Ishikawa (cell line): ENCODE measurements at regions not wholly inside any gene's neighbourhood (a gene's known extent, or its start where the extent isn't known, plus 50 kb on each side); places are given as distances from the start of the nearest gene placed in this dataset.

ENCODE experiments used
- CEBPB ChIP-seq: IDR thresholded peaks from 2 replicates; pipeline ENCODE4 v1.6.1; 2012
- CREB1 ChIP-seq: IDR thresholded peaks from 2 replicates; pipeline ENCODE4 v1.6.1; 2012; ENCODE audit warnings: low read depth
- EGR1 ChIP-seq: IDR thresholded peaks from 2 replicates; pipeline ENCODE4 v1.6.1; 2012
- EP300 ChIP-seq: IDR thresholded peaks from 2 replicates; pipeline ENCODE4 v1.6.1; 2012; ENCODE audit warnings: borderline replicate concordance
- FOXM1 ChIP-seq: IDR thresholded peaks from 2 replicates; pipeline ENCODE4 v1.6.1; 2012; ENCODE audit warnings: low read depth, borderline replicate concordance
- MAX ChIP-seq: IDR thresholded peaks from 2 replicates; pipeline ENCODE4 v1.6.1; 2012
- NFIC ChIP-seq: IDR thresholded peaks from 2 replicates; pipeline ENCODE4 v1.6.1; 2012
- RAD21 ChIP-seq: IDR thresholded peaks from 2 replicates; pipeline ENCODE4 v1.6.1; 2012; ENCODE audit warnings: low read depth
- TAF1 ChIP-seq: IDR thresholded peaks from 2 replicates; pipeline ENCODE4 v1.6.1; 2012; ENCODE audit warnings: low read depth, mild to moderate bottlenecking
- TCF12 ChIP-seq: IDR thresholded peaks from 2 replicates; pipeline ENCODE4 v1.6.1; 2012; ENCODE audit warnings: low read depth
- TEAD4 ChIP-seq: IDR thresholded peaks from 2 replicates; pipeline ENCODE4 v1.6.1; 2012
- USF1 ChIP-seq: IDR thresholded peaks from 2 replicates; pipeline ENCODE4 v1.6.1; 2012
- YY1 ChIP-seq: IDR thresholded peaks from 2 replicates; pipeline ENCODE4 v1.6.1; 2012; ENCODE audit warnings: low read depth
- ZBTB7A ChIP-seq: IDR thresholded peaks from 2 replicates; pipeline ENCODE4 v1.6.1; 2012; ENCODE audit warnings: low read depth
- TF ChIP-seq, protein P1 (sequence below): IDR thresholded peaks from 2 replicates; pipeline ENCODE4 v1.6.1; 2012; ENCODE audit warnings: low read depth, mild to moderate bottlenecking

GRCh38 chr18:22093731-22094357 is 75.5 kb upstream of the GATA6 start:
- TF ChIP-seq CREB1 (no peak), ZBTB7A (no peak), TCF12 (no peak), RAD21 (no peak), MAX (no peak), EP300 (no peak), FOXM1 (no peak), TEAD4 (no peak), TAF1 (no peak), USF1 (no peak), YY1 (no peak), EGR1 (no peak), NFIC (no peak), CEBPB (no peak)
- TF ChIP-seq, protein P1, sequence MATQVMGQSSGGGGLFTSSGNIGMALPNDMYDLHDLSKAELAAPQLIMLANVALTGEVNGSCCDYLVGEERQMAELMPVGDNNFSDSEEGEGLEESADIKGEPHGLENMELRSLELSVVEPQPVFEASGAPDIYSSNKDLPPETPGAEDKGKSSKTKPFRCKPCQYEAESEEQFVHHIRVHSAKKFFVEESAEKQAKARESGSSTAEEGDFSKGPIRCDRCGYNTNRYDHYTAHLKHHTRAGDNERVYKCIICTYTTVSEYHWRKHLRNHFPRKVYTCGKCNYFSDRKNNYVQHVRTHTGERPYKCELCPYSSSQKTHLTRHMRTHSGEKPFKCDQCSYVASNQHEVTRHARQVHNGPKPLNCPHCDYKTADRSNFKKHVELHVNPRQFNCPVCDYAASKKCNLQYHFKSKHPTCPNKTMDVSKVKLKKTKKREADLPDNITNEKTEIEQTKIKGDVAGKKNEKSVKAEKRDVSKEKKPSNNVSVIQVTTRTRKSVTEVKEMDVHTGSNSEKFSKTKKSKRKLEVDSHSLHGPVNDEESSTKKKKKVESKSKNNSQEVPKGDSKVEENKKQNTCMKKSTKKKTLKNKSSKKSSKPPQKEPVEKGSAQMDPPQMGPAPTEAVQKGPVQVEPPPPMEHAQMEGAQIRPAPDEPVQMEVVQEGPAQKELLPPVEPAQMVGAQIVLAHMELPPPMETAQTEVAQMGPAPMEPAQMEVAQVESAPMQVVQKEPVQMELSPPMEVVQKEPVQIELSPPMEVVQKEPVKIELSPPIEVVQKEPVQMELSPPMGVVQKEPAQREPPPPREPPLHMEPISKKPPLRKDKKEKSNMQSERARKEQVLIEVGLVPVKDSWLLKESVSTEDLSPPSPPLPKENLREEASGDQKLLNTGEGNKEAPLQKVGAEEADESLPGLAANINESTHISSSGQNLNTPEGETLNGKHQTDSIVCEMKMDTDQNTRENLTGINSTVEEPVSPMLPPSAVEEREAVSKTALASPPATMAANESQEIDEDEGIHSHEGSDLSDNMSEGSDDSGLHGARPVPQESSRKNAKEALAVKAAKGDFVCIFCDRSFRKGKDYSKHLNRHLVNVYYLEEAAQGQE: no peak

DNA sequence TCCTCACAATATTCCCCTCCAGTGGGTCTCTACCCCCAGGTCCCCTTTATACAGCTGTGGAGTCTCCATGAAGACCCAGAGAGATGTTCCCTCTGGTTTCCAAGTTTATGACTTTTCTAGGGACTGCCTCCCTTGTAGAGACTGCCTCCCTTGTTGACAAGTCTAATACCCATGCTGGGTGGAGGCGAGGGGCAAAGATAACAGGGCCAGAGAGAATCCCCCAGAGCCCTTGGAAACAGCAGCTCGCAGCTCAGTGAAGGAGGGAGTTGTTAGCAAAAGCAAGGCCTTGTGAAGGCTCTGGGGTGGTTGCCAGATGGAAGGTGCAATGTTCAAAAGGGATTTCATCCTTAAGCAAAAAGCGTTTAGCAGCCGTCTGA is 75.0 kb upstream of the GATA6 start:
- TF ChIP-seq CEBPB (no peak), USF1 (no peak), TEAD4 (no peak)

- TF ChIP-seq TEAD4 (no peak), YY1 (no peak), RAD21 (no peak), EP300 (no peak), TAF1 (no peak), ZBTB7A (no peak)
- TF ChIP-seq, protein P1: no peak
Observed at GRCh38 chr18:22098563-22098989, 70.8 kb upstream of the GATA6 start.

DNA sequence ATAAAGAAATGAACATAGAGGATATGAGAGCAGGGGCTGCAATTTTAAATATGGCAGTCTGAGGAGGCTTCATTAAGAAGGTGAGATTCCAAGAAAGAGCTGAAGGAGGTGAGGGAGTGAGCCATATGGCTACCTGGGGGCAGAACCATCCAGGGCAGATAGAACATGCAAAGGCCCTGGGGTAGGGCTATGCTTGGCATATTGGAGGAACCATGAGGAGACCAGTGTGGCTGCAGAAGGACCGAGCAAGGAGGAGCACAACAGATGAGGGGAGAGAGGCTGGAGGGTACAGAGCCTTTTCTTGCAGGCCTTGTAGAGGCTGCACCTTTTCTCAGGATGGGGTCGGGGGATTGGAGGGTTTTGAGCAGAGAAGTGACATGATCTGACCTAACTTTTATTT is 69.5 kb upstream of the GATA6 start:
- TF ChIP-seq EGR1 (no peak), TEAD4 (no peak), RAD21 (no peak), TCF12 (no peak), CEBPB (no peak)

GRCh38 chr18:22101731-22102130 is 67.7 kb upstream of the GATA6 start:
- no peak for TF ChIP-seq ZBTB7A
- no peak for TF ChIP-seq FOXM1
- TF ChIP-seq RAD21: no peak
- no peak for TF ChIP-seq MAX
- TF ChIP-seq, protein P1: no peak
- no peak for TF ChIP-seq CREB1
- TF ChIP-seq YY1: no peak
- TF ChIP-seq EGR1: no peak
- no peak for TF ChIP-seq TCF12
- TF ChIP-seq NFIC: no peak
- no peak for TF ChIP-seq EP300
- no peak for TF ChIP-seq USF1
- no peak for TF ChIP-seq TAF1
- TF ChIP-seq CEBPB: no peak
